AG09319 (cell line): ENCODE measurements at regions not wholly inside any gene's neighbourhood (a gene's known extent, or its start where the extent isn't known, plus 50 kb on each side); places are given as distances from the start of the nearest gene placed in this dataset.

Experiments
- DNase-seq: peaks from one replicate; pipeline ENCODE4 v3.0.0-alpha.2; 2010; ENCODE audit warnings: low read depth; ENCODE audit errors: extremely low read depth
- CTCF ChIP-seq: IDR thresholded peaks from 2 replicates; pipeline ENCODE4 v1.5.1; 2011; ENCODE audit warnings: low read depth, mild to moderate bottlenecking, inconsistent platforms, low read length, moderate library complexity

- no peak for DNase-seq
- TF ChIP-seq CTCF, result no peak
Measured at GRCh38 chr18:40063488-40063887, 1891.5 kb upstream of the PIK3C3 start.

GRCh38 chr18:40061086-40061485 is 1893.9 kb upstream of the PIK3C3 start:
- no peak for DNase-seq
- TF ChIP-seq CTCF, result no peak

- no peak for DNase-seq
- TF ChIP-seq CTCF, result no peak
Measured at GRCh38 chr18:40060562-40060961, 1894.5 kb upstream of the PIK3C3 start.

- no peak for DNase-seq
- TF ChIP-seq CTCF, result no peak
Measured at GRCh38 chr18:40058811-40059570, 1896.0 kb upstream of the PIK3C3 start.

GRCh38 chr18:40056079-40056692 is 1898.8 kb upstream of the PIK3C3 start:
- DNase-seq, result no peak
- TF ChIP-seq CTCF, result no peak

- DNase-seq, result no peak
- TF ChIP-seq CTCF, result no peak
Measured at GRCh38 chr18:40055262-40055661, 1899.8 kb upstream of the PIK3C3 start.

- no peak for TF ChIP-seq CTCF
- no peak for DNase-seq
Measured at GRCh38 chr18:40049716-40050115, 1905.3 kb upstream of the PIK3C3 start.
